ENCODE measurements at regions not wholly inside any gene's neighbourhood (a gene's known extent, or its start where the extent isn't known, plus 50 kb on each side); places are given as distances from the start of the nearest gene placed in this dataset.

DNA sequence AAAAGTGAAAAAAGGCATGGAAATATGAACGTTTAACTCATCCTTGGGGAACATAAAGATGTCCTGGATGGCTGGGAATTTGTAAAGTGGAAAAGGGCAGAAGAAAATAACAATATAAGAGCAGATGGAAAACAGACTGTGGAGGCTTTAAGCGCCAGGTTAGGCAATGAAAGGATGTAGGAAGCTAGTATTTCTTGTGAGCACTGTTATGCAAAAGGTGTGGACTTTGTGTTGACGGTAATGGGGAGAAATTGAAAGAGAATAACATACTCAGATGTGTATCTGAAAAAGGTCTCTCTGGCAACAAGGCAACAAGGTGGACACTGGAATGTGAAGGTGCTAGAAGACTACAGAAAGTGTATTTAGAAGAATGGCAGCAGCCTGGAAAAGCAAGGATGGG, 411.8 kb downstream of the PLPP3 start:
- no CpG with 5 or more reads among the region's 3 CpGs for WGBS (ENCODE audit: insufficient coverage, insufficient read length)
- H3K27me3 ChIP-seq (ENCODE audit: control insufficient read depth, insufficient read depth, low read length): no peaks in the 10 kb centered on the region
- DNase-seq (ENCODE audit: low read depth, low spot score): no peak

DNA sequence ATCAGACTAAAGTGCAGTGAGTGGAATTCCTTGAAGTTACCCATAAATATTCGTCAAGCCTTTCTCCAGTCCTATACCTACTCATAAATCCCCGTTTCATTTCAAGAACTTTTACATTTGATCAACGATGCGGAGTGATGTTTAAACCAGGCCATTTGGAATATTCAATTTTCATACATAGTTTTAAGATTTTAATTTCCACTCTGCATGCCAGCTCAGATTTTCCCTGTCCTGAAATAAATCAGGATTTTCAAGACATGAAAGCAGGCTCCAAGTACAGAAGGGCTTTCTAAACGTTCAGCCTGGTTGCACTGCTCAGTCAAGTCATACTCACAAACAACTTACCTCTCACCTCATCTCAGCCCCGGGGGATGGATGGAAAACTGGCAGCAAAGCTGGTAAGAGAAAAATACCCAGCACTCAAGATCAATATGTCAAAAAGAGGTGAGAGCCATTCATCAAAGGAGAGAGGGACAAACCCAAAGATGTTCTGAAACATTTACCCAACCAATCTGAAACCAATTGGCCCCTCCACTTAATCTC, 418.5 kb downstream of the PLPP3 start:
- Histone ChIP-seq H3K36me3 (ENCODE audit: control insufficient read depth, insufficient read depth, low read length) (no peaks in the 10 kb centered on the region), H3K9me3 (ENCODE audit: control insufficient read depth, insufficient read depth, low read length) (no peaks in the 10 kb centered on the region), H3K27ac (ENCODE audit: low read length) (no peak overlapping the region), H3K4me3 (ENCODE audit: low read length) (no peak overlapping the region), H3K27me3 (ENCODE audit: control insufficient read depth, insufficient read depth, low read length) (no peaks in the 10 kb centered on the region), H3K4me1 (ENCODE audit: control insufficient read depth, insufficient read depth, low read length) (no peaks in the 10 kb centered on the region; the same call in 1 of the 2 replicates)
- no CpG with 5 or more reads among the region's 6 CpGs for WGBS (ENCODE audit: insufficient coverage, insufficient read length)
- DNase-seq (ENCODE audit: low read depth, low spot score): no peak

More for the DNA sequence above, 411.8 kb downstream of the PLPP3 start:
- no peak overlapping the region for H3K4me3 ChIP-seq (ENCODE audit: low read length)
- no peaks in the 10 kb centered on the region for H3K9me3 ChIP-seq (ENCODE audit: control insufficient read depth, insufficient read depth, low read length)
- no peaks in the 10 kb centered on the region for H3K36me3 ChIP-seq (ENCODE audit: control insufficient read depth, insufficient read depth, low read length)
- H3K27ac ChIP-seq (ENCODE audit: low read length): no peak overlapping the region
- H3K4me1 ChIP-seq (ENCODE audit: control insufficient read depth, insufficient read depth, low read length): peaks cover 4% of the 10 kb centered on the region

- no peaks in the 10 kb centered on the region for H3K36me3 ChIP-seq (ENCODE audit: control insufficient read depth, insufficient read depth, low read length)
- no CpG with 5 or more reads among the region's 5 CpGs for WGBS (ENCODE audit: insufficient coverage, insufficient read length)
- H3K4me1 ChIP-seq (ENCODE audit: control insufficient read depth, insufficient read depth, low read length): no peaks in the 10 kb centered on the region
- no peak for DNase-seq (ENCODE audit: low read depth, low spot score)
- no peaks in the 10 kb centered on the region for H3K9me3 ChIP-seq (ENCODE audit: control insufficient read depth, insufficient read depth, low read length)
- H3K27ac ChIP-seq (ENCODE audit: low read length): no peak overlapping the region
- no peaks in the 10 kb centered on the region for H3K27me3 ChIP-seq (ENCODE audit: control insufficient read depth, insufficient read depth, low read length)
- no peak overlapping the region for H3K4me3 ChIP-seq (ENCODE audit: low read length)
These were observed 422.1 kb downstream of the PLPP3 start for GRCh38 chr1:56156971-56157876.

DNA sequence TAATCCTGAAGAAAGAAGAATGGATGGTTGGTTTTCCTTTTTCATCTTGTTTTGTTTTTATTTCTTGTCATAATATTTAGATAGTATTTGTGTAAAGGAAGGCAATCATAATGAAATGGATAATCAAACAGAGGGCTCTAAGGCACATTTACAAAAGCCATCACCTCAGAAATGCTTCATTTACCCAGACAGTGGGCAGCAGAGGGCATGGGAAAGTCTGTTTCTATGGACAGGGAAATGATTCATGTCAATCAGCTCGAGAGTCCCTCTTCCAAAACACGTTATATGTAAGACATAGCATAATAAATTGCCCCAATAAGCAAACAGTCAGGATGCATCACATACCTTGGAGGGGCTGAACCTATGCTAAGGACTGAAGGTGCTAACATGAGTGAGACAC, 426.1 kb downstream of the PLPP3 start:
- H3K27ac ChIP-seq (ENCODE audit: low read length): no peak overlapping the region
- H3K4me3 ChIP-seq (ENCODE audit: low read length): no peak overlapping the region
- H3K9me3 ChIP-seq (ENCODE audit: control insufficient read depth, insufficient read depth, low read length): no peaks in the 10 kb centered on the region
- no peaks in the 10 kb centered on the region for H3K36me3 ChIP-seq (ENCODE audit: control insufficient read depth, insufficient read depth, low read length)
- no peaks in the 10 kb centered on the region for H3K4me1 ChIP-seq (ENCODE audit: control insufficient read depth, insufficient read depth, low read length)
- no peaks in the 10 kb centered on the region for H3K27me3 ChIP-seq (ENCODE audit: control insufficient read depth, insufficient read depth, low read length)
- no CpG with 5 or more reads among the region's 2 CpGs for WGBS (ENCODE audit: insufficient coverage, insufficient read length)
- no peak for DNase-seq (ENCODE audit: low read depth, low spot score)

DNA sequence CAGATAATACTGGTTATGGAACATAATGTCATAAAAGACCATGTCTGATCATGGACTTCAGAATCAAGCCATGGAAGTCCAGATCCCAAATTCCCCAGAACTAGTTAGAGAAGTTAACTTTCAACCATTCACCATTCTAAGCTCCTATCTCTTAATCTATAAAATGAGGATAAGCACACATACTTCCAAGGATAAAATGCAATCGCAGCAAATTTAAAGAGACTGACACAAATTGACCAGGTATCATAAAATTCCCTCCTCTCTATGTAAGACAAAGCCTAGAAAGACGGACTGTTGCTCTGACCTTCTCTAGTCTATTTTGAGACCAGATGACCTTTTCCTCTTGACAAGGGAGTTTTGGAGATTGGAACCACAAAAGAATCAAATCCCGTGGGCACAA, 426.7 kb downstream of the PLPP3 start:
- no peak overlapping the region for H3K4me3 ChIP-seq (ENCODE audit: low read length)
- no peaks in the 10 kb centered on the region for H3K4me1 ChIP-seq (ENCODE audit: control insufficient read depth, insufficient read depth, low read length)
- no peaks in the 10 kb centered on the region for H3K27me3 ChIP-seq (ENCODE audit: control insufficient read depth, insufficient read depth, low read length)
- no peaks in the 10 kb centered on the region for H3K9me3 ChIP-seq (ENCODE audit: control insufficient read depth, insufficient read depth, low read length)
- no peaks in the 10 kb centered on the region for H3K36me3 ChIP-seq (ENCODE audit: control insufficient read depth, insufficient read depth, low read length)
- H3K27ac ChIP-seq (ENCODE audit: low read length): no peak overlapping the region
- DNase-seq (ENCODE audit: low read depth, low spot score): no peak
- WGBS (ENCODE audit: insufficient coverage, insufficient read length): no CpG with 5 or more reads among the region's 3 CpGs

GRCh38 chr1:56151402-56151801, 428.0 kb downstream of the PLPP3 start:
- DNase-seq (ENCODE audit: low read depth, low spot score): no peak
- no peaks in the 10 kb centered on the region for H3K36me3 ChIP-seq (ENCODE audit: control insufficient read depth, insufficient read depth, low read length)
- no peak overlapping the region for H3K27ac ChIP-seq (ENCODE audit: low read length)
- no CpG with 5 or more reads among the region's 2 CpGs for WGBS (ENCODE audit: insufficient coverage, insufficient read length)
- no peaks in the 10 kb centered on the region for H3K4me1 ChIP-seq (ENCODE audit: control insufficient read depth, insufficient read depth, low read length)
- H3K27me3 ChIP-seq (ENCODE audit: control insufficient read depth, insufficient read depth, low read length): no peaks in the 10 kb centered on the region
- H3K9me3 ChIP-seq (ENCODE audit: control insufficient read depth, insufficient read depth, low read length): no peaks in the 10 kb centered on the region
- no peak overlapping the region for H3K4me3 ChIP-seq (ENCODE audit: low read length)

GRCh38 chr1:56150441-56151215, 428.7 kb downstream of the PLPP3 start:
- no CpG with 5 or more reads among the region's 5 CpGs for WGBS (ENCODE audit: insufficient coverage, insufficient read length)
- Histone ChIP-seq H3K36me3 (ENCODE audit: control insufficient read depth, insufficient read depth, low read length) (no peaks in the 10 kb centered on the region), H3K4me3 (ENCODE audit: low read length) (no peak overlapping the region), H3K27me3 (ENCODE audit: control insufficient read depth, insufficient read depth, low read length) (no peaks in the 10 kb centered on the region), H3K4me1 (ENCODE audit: control insufficient read depth, insufficient read depth, low read length) (no peaks in the 10 kb centered on the region), H3K27ac (ENCODE audit: low read length) (no peak overlapping the region), H3K9me3 (ENCODE audit: control insufficient read depth, insufficient read depth, low read length) (no peaks in the 10 kb centered on the region)
- DNase-seq (ENCODE audit: low read depth, low spot score): no peak

DNA sequence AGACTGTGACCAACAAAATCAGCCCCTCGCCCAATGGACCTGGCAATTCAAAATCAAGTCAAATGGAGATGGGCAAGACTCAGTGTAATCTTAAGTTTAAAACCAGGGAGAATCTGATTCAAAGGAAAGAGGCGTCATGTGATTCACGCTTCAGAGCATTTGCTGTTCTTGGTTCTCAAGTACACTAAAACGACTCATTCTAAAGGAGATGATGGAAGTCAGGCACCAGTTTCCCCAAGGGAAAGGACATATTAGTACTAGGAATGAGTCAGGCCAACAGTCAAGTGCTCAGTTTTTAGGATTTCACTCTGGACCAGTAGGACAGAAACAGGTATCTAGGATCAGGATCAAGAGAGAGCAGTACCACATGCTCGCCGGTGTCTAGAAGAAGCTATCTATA, 429.6 kb downstream of the PLPP3 start:
- no peaks in the 10 kb centered on the region for H3K27me3 ChIP-seq (ENCODE audit: control insufficient read depth, insufficient read depth, low read length)
- H3K36me3 ChIP-seq (ENCODE audit: control insufficient read depth, insufficient read depth, low read length): no peaks in the 10 kb centered on the region
- no peak overlapping the region for H3K27ac ChIP-seq (ENCODE audit: low read length)
- no peak for DNase-seq (ENCODE audit: low read depth, low spot score)
- no peak overlapping the region for H3K4me3 ChIP-seq (ENCODE audit: low read length)
- no CpG with 5 or more reads among the region's 6 CpGs for WGBS (ENCODE audit: insufficient coverage, insufficient read length)
- H3K4me1 ChIP-seq (ENCODE audit: control insufficient read depth, insufficient read depth, low read length): no peaks in the 10 kb centered on the region; the same call in 1 of the 2 replicates
- H3K9me3 ChIP-seq (ENCODE audit: control insufficient read depth, insufficient read depth, low read length): no peaks in the 10 kb centered on the region

DNA sequence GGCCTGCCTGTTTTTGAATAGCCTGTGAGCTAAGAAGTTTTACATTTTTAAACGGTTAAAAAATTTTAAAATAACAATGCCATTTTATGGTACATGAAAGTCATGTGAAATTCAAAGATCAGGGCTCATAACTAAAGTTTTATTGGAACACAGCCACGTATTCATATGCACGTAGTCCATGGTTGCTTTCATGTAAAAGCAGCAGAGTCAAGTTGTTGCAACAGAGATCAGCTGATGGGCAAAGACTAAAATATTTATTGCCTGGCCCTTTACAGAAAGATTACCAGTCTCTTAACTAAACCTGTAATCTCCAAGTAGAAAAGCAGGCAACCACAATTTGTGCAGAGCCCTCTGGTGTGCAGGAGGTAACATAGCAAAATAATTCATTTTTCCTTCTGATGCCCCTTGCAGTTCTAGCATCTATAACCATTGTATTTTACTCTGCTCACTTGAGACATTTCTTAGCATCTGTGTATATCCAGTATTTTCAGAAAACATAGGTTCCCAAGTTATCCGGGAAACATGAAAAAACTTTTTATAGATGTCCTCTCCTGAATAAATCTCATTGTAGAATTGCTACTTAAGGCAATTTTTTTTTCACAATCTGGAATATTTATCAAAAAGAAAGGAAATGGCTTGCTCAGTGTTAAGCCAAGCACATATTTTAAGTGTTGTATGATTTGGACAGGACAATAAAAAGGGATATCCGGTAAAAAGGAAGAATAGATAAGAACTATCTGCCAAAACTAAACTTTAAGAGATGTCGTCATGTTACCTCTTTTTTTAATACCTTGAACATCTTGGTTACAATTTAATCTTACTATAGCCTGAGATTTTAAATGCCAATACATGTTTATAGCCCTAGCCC, 430.8 kb downstream of the PLPP3 start:
- H3K9me3 ChIP-seq (ENCODE audit: control insufficient read depth, insufficient read depth, low read length): no peaks in the 10 kb centered on the region
- no peak for DNase-seq (ENCODE audit: low read depth, low spot score)
- H3K4me3 ChIP-seq (ENCODE audit: low read length): no peak overlapping the region
- no CpG with 5 or more reads among the region's 6 CpGs for whole genome bisulfite sequencing (ENCODE audit: insufficient coverage, insufficient read length)
- H3K27ac ChIP-seq (ENCODE audit: low read length): no peak overlapping the region
- H3K27me3 ChIP-seq (ENCODE audit: control insufficient read depth, insufficient read depth, low read length): no peaks in the 10 kb centered on the region
- H3K36me3 ChIP-seq (ENCODE audit: control insufficient read depth, insufficient read depth, low read length): no peaks in the 10 kb centered on the region
- no peaks in the 10 kb centered on the region; the same call in 1 of the 2 replicates for H3K4me1 ChIP-seq (ENCODE audit: control insufficient read depth, insufficient read depth, low read length)

GRCh38 chr1:56147459-56147858, 431.9 kb downstream of the PLPP3 start:
- Histone ChIP-seq H3K9me3 (ENCODE audit: control insufficient read depth, insufficient read depth, low read length) (no peaks in the 10 kb centered on the region), H3K36me3 (ENCODE audit: control insufficient read depth, insufficient read depth, low read length) (no peaks in the 10 kb centered on the region), H3K4me3 (ENCODE audit: low read length) (no peak overlapping the region), H3K27ac (ENCODE audit: low read length) (no peak overlapping the region), H3K4me1 (ENCODE audit: control insufficient read depth, insufficient read depth, low read length) (no peaks in the 10 kb centered on the region; the same call in 1 of the 2 replicates), H3K27me3 (ENCODE audit: control insufficient read depth, insufficient read depth, low read length) (no peaks in the 10 kb centered on the region)
- WGBS (ENCODE audit: insufficient coverage, insufficient read length): no CpG with 5 or more reads among the region's 1 CpG
- no peak for DNase-seq (ENCODE audit: low read depth, low spot score)
